Left lung (tissue), 4 donors: ENCODE measurements at regions not wholly inside any gene's neighbourhood (a gene's known extent, or its start where the extent isn't known, plus 50 kb on each side); places are given as distances from the start of the nearest gene placed in this dataset.

ENCODE experiments used
- ATAC-seq: fragments of 200-7000 bp; cut with Tn5 transposase; one replicate; pipeline ENCODE4 v1.9.1; 2020; ENCODE audit warnings: moderate library complexity
- DNase-seq, 4 donors: peaks; one replicate each; pipeline ENCODE4 v3.0.0-alpha.2; 2013 to 2020
- H3K27ac ChIP-seq, 2 donors: fragments of 200-600 bp; sonication (generic) in 1 of 2; one replicate each; pipeline versions ENCODE4 v1.5.0 to v1.8.0; 2020 to 2021
- H3K27me3 ChIP-seq, 2 donors: fragments of 200-600 bp; sonication (generic) in 1 of 2; one replicate each; pipeline versions ENCODE4 v1.5.0 to v1.8.0; 2020 to 2021
- H3K36me3 ChIP-seq, 2 donors: fragments of 200-600 bp; sonication (generic) in 1 of 2; one replicate each; pipeline versions ENCODE4 v1.5.0 to v1.8.0; 2020 to 2021
- H3K4me1 ChIP-seq, 2 donors: fragments of 200-600 bp; one replicate each; pipeline ENCODE4 v1.8.0; 2021
- H3K4me3 ChIP-seq, 2 donors: fragments of 200-600 bp; sonication (generic) in 1 of 2; one replicate each; pipeline versions ENCODE4 v1.5.0 to v1.8.0; 2020 to 2021; ENCODE audit warnings: mild to moderate bottlenecking in 1 of 2
- H3K9me3 ChIP-seq, 2 donors: fragments of 200-600 bp; sonication (generic) in 1 of 2; one replicate each; pipeline versions ENCODE4 v1.5.0 to v1.8.0; 2020 to 2021
- CTCF ChIP-seq, 2 donors: fragments of 200-600 bp; sonication (generic) in 1 of 2; IDR thresholded peaks; one replicate each; pipeline versions ENCODE4 v1.5.0 to v1.8.0; 2021; ENCODE audit warnings: antibody characterized with exemption in 2 of 2
- intact Hi-C, 2 donors: fragments of 100-400 bp; cut with DNase I; formaldehyde crosslinking; loops; one replicate each; pipeline versions ENCODE4 v1.11.2 to v1.14.2; 2022
- donor health status: DM: no; HTN: yes; CAD: no.
- donor health status: DM: no; HTN: no; CAD: no.

DNA sequence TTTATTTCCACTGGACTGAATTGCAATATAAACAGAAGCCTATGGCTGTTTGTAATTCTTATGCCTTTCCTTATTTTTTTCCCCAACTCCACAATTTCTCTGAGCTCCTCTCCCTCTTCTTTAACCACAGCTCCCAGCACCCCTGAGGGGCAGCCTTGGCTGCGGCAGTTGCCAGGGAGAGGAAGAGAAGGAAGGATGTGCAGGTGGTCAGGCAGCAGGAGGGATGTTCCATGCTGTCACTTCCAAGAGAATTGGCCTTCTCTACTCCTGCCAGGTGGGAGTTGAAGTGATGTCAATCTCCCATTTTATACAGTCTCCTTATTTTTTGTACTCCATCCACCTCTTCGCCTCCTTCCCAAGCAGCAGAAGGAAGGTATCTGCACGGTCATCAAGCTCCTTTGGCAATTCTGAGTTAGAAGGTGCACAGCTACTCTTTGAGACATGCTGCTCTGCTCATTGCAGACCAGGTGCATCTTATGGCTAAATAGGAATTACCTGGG is 343.3 kb upstream of the RPS6KA3 start:
- H3K27ac ChIP-seq = no peak overlapping the region
- DNase-seq (no peak), ATAC-seq (no peak)
- no peaks in the 10 kb centered on the region for H3K36me3 ChIP-seq
- H3K4me3 ChIP-seq = no peak overlapping the region
- TF ChIP-seq CTCF (IDR thresholded peaks at IDR 0.05) = no peak
- intact Hi-C loops = no loop called here
- no peaks in the 10 kb centered on the region for H3K27me3 ChIP-seq
- no peaks in the 10 kb centered on the region for H3K9me3 ChIP-seq
- H3K4me1 ChIP-seq = no peaks in the 10 kb centered on the region

DNA sequence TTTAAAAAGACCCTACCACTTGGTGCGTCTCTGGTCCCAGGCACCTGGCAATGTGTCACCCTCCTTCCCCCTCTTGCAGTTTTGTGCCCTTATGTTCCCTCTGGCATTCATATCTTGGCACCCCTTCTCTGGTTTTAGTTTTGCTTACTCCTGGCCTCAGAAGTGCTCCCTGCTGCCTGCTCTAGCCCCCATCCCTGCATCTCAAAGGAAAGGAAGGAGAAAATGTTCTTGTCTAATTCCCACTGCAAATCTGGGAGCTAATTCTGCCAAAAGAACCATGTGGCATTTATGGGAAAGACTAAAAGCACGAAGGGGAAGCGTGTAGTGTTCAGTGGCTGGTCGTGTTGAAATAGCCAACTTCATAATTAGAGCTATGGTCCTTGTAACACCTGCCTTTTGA is 340.1 kb upstream of the RPS6KA3 start:
- ATAC-seq (no peak), DNase-seq (no peak)
- H3K4me1 ChIP-seq = no peaks in the 10 kb centered on the region
- no peaks in the 10 kb centered on the region for H3K27me3 ChIP-seq
- intact Hi-C loops = no loop called here
- TF ChIP-seq CTCF (IDR thresholded peaks at IDR 0.05) = no peak
- no peak overlapping the region for H3K4me3 ChIP-seq
- no peak overlapping the region for H3K27ac ChIP-seq
- no peaks in the 10 kb centered on the region for H3K36me3 ChIP-seq
- no peaks in the 10 kb centered on the region for H3K9me3 ChIP-seq

DNA sequence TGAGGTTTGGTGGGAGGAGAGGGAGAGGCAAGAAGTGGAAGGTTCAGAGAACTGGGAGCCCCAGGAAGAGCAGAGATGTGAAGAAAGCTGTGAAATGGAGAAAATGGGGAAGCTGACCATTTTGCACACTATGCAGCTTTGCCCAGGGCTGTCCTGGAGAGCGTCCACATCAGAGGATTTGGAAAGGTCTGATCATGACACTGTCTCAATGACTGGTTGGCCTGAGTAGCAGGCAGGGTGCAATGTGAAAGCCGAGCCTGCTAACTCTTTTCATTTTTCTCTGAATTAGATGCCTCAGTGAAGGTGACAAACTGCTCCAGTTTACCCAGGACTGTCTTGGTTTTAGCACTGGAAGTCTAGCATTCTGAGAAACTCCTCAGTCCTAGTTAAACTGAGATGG is 330.1 kb upstream of the RPS6KA3 start:
- H3K27ac ChIP-seq = no peak overlapping the region
- H3K4me1 ChIP-seq = no peaks in the 10 kb centered on the region
- H3K4me3 ChIP-seq = no peak overlapping the region
- H3K36me3 ChIP-seq = no peaks in the 10 kb centered on the region
- intact Hi-C loops = no loop called here
- no peak for ATAC-seq
- peaks cover 0 to 4% of the 10 kb centered on the region in 2 donors for H3K27me3 ChIP-seq
- DNase-seq = no peak
- no peak for TF ChIP-seq CTCF (IDR thresholded peaks at IDR 0.05)
- no peaks in the 10 kb centered on the region for H3K9me3 ChIP-seq

- intact Hi-C loops = no loop called here
- ATAC-seq (peak; percentile 34), DNase-seq (peak in 1 of 4 donors; percentile 2)
- no peak overlapping the region for H3K27ac ChIP-seq
- no peak for TF ChIP-seq CTCF (IDR thresholded peaks at IDR 0.05)
- no peaks in the 10 kb centered on the region for H3K9me3 ChIP-seq
- peaks cover 0 to 4% of the 10 kb centered on the region in 2 donors for H3K27me3 ChIP-seq
- no peaks in the 10 kb centered on the region for H3K36me3 ChIP-seq
- H3K4me3 ChIP-seq = no peak overlapping the region
- no peaks in the 10 kb centered on the region for H3K4me1 ChIP-seq
Measured at GRCh38 chrX:20595928-20596575, 329.3 kb upstream of the RPS6KA3 start.

DNA sequence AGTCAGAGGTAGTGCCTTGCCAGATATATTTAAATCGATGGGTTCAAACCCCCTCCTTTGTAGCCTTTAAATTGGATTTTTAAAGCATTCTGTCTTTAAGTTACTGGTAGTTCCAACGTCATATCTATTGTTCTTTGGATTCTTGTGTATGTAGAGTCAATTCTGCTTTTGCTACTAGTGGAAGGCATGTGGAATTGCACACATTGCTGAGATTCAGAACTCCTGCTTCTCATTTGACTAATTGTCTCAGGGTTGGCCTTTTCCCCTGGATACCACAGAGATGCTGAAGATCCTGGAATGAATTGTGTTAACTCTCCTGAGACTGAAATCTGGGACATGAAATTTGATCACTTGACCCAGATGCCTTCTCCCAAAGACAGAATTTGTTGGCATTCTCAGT is 328.3 kb upstream of the RPS6KA3 start:
- Histone ChIP-seq H3K27me3 (peaks cover 0 to 2% of the 10 kb centered on the region in 2 donors), H3K4me3 (no peak overlapping the region), H3K4me1 (no peaks in the 10 kb centered on the region), H3K36me3 (no peaks in the 10 kb centered on the region), H3K9me3 (no peaks in the 10 kb centered on the region), H3K27ac (no peak overlapping the region)
- ATAC-seq (no peak), DNase-seq (no peak)
- intact Hi-C loops = no loop called here
- TF ChIP-seq CTCF (IDR thresholded peaks at IDR 0.05) = no peak
